ENCODE measurements at regions not wholly inside any gene's neighbourhood (a gene's known extent, or its start where the extent isn't known, plus 50 kb on each side); places are given as distances from the start of the nearest gene placed in this dataset.

DNA sequence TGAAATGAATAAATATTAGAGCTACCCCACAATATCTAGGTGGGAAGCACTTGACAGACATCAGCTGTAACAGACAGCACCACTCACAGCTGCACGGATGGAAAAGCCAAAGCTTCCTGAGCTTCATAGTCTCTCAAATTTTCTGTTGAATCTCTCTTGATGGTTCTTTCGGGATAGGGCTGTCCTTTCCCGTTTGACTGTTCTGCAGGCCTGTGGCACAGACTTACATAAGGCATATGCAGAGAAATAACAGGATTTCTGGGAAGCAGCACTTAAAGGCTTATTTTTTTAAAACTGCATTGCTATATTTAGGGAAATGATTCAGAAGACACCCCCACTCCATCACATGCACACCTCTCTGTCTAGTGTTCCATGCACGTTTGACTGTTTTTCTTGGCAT lies 77.5 kb downstream of the ZNF648 start:
- Histone ChIP-seq H2AFZ (ENCODE audit: low read depth, low read length) (no peak overlapping the region), H3K9ac (ENCODE audit: low read length) (no peak overlapping the region), H3K27me3 (ENCODE audit: low read depth, low read length) (peaks cover 52% of the 10 kb centered on the region), H3K36me3 (replicated peaks; ENCODE audit: low read depth, low read length) (no peaks in the 10 kb centered on the region), H3K27ac (ENCODE audit: low read length) (no peak overlapping the region), H3K79me2 (ENCODE audit: low read length) (no peaks in the 10 kb centered on the region), H3K4me3 (ENCODE audit: low read length) (no peak overlapping the region), H3K4me1 (ENCODE audit: low read length) (no peaks in the 10 kb centered on the region), H3K4me2 (ENCODE audit: low read length) (no peak overlapping the region), H4K20me1 (ENCODE audit: insufficient read depth, low read length) (no peaks in the 10 kb centered on the region), H3K9me3 (ENCODE audit: insufficient read depth, low read length) (no peaks in the 10 kb centered on the region)
- TF ChIP-seq EZH2phosphoT487 (IDR thresholded peaks at IDR 0.05; ENCODE audit: low read depth), result no peak
- no peak for TF ChIP-seq CTCF (IDR thresholded peaks at IDR 0.05; ENCODE audit: low read depth, low read length)

DNA sequence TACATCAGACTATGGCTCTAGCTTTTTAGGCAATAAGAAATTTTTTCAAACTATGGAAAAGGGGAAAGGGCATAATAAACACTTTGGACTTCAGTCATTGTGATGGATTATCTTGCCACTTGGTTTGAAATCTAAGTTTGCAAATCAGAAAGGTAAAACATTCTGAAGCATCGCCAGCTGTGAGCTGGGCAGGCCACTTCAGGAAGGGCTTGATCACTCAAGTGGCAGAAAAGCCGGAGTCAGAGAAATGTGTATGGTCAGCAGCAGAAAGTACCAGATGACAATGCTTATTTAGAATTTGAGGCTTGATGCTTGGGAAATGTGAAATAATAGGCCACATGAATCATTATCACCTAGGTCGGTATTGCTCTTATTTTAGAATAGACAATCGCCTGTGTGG lies 79.7 kb downstream of the ZNF648 start:
- Histone ChIP-seq H3K9me3 (ENCODE audit: insufficient read depth, low read length) (no peaks in the 10 kb centered on the region), H3K79me2 (ENCODE audit: low read length) (no peaks in the 10 kb centered on the region), H3K4me1 (ENCODE audit: low read length) (no peaks in the 10 kb centered on the region), H3K27ac (ENCODE audit: low read length) (no peak overlapping the region), H3K9ac (ENCODE audit: low read length) (no peak overlapping the region), H3K4me2 (ENCODE audit: low read length) (no peak overlapping the region), H4K20me1 (ENCODE audit: insufficient read depth, low read length) (no peaks in the 10 kb centered on the region), H3K4me3 (ENCODE audit: low read length) (no peak overlapping the region), H3K36me3 (replicated peaks; ENCODE audit: low read depth, low read length) (no peaks in the 10 kb centered on the region), H2AFZ (ENCODE audit: low read depth, low read length) (no peak overlapping the region), H3K27me3 (ENCODE audit: low read depth, low read length) (peaks cover 33% of the 10 kb centered on the region)
- TF ChIP-seq EZH2phosphoT487 (IDR thresholded peaks at IDR 0.05; ENCODE audit: low read depth) (no peak), CTCF (IDR thresholded peaks at IDR 0.05; ENCODE audit: low read depth, low read length) (no peak)

- Histone ChIP-seq H3K9me3 (ENCODE audit: insufficient read depth, low read length) (no peaks in the 10 kb centered on the region), H3K27me3 (ENCODE audit: low read depth, low read length) (peaks cover 5% of the 10 kb centered on the region), H3K79me2 (ENCODE audit: low read length) (no peaks in the 10 kb centered on the region), H3K4me1 (ENCODE audit: low read length) (no peaks in the 10 kb centered on the region), H3K9ac (ENCODE audit: low read length) (no peak overlapping the region), H3K36me3 (replicated peaks; ENCODE audit: low read depth, low read length) (no peaks in the 10 kb centered on the region), H4K20me1 (ENCODE audit: insufficient read depth, low read length) (no peaks in the 10 kb centered on the region), H2AFZ (ENCODE audit: low read depth, low read length) (no peak overlapping the region), H3K27ac (ENCODE audit: low read length) (no peak overlapping the region), H3K4me2 (ENCODE audit: low read length) (no peak overlapping the region), H3K4me3 (ENCODE audit: low read length) (no peak overlapping the region)
- TF ChIP-seq CTCF (IDR thresholded peaks at IDR 0.05; ENCODE audit: low read depth, low read length), result no peak
- no peak for TF ChIP-seq EZH2phosphoT487 (IDR thresholded peaks at IDR 0.05; ENCODE audit: low read depth)
Observed at GRCh38 chr1:181972256-181972655, 89.3 kb downstream of the ZNF648 start.

- no peak for TF ChIP-seq CTCF (IDR thresholded peaks at IDR 0.05; ENCODE audit: low read depth, low read length)
- TF ChIP-seq EZH2phosphoT487 (IDR thresholded peaks at IDR 0.05; ENCODE audit: low read depth), result no peak
- no peak overlapping the region for H3K27ac ChIP-seq (ENCODE audit: low read length)
- no peaks in the 10 kb centered on the region for H4K20me1 ChIP-seq (ENCODE audit: insufficient read depth, low read length)
Observed at GRCh38 chr1:181971424-181971823, 90.1 kb downstream of the ZNF648 start.

More at GRCh38 chr1:181971424-181971823, 90.1 kb downstream of the ZNF648 start:
- Histone ChIP-seq H3K79me2 (ENCODE audit: low read length) (no peaks in the 10 kb centered on the region), H3K9me3 (ENCODE audit: insufficient read depth, low read length) (no peaks in the 10 kb centered on the region), H2AFZ (ENCODE audit: low read depth, low read length) (no peak overlapping the region), H3K4me1 (ENCODE audit: low read length) (no peaks in the 10 kb centered on the region), H3K9ac (ENCODE audit: low read length) (no peak overlapping the region), H3K4me2 (ENCODE audit: low read length) (no peak overlapping the region), H3K4me3 (ENCODE audit: low read length) (no peak overlapping the region), H3K27me3 (ENCODE audit: low read depth, low read length) (peaks cover 5% of the 10 kb centered on the region), H3K36me3 (replicated peaks; ENCODE audit: low read depth, low read length) (no peaks in the 10 kb centered on the region)
